A549 (cell line): ENCODE measurements at regions not wholly inside any gene's neighbourhood (a gene's known extent, or its start where the extent isn't known, plus 50 kb on each side); places are given as distances from the start of the nearest gene placed in this dataset.
"Not testable (repeated sequence)": the region's sequence is repeated elsewhere in the genome, so short reads cannot be mapped to it uniquely, and the experiment has no call there.

ENCODE experiments used
- ATAC-seq, 2 experiments: fragments of 200-7000 bp in 1 of 2; fragments of >200 bp in 1 of 2; cut with Nextera tagmentation in 1 of 2; cut with Tn5 transposase in 1 of 2; 3 replicates each; pipeline versions ENCODE4 v1.8.0 to v1.9.1; 2018 to 2020; ENCODE audit warnings: mild to moderate bottlenecking in 1 of 2, moderate library complexity in 1 of 2
- CTCF ChIA-PET: fragments of 300-600 bp; sonication (Branson Sonifier 250); formaldehyde crosslinking; extraction: SDS; loops from one replicate; lab custom pipeline; 2021; ENCODE audit warnings: antibody characterized with exemption, inconsistent platforms; lab: Yijun Ruan, JAX
- POLR2A ChIA-PET: fragments of 350-600 bp; formaldehyde crosslinking; extraction: SDS; loops from one replicate; lab custom pipeline; 2021; ENCODE audit warnings: antibody characterized with exemption, inconsistent platforms; lab: Yijun Ruan, JAX
- DNase-seq, 2 experiments: peaks; one replicate each; pipeline versions ENCODE4 v3.0.0 to v3.0.0-alpha.2; 2011 to 2016; ENCODE audit warnings: low read depth in 1 of 2, low spot score in 1 of 2
- FAIRE-seq: peaks from 2 replicates; lab custom pipeline; 2011; peaks lifted over from hg19 to GRCh38; lab: Jason Lieb, UNC
- H3K27ac ChIP-seq, 2 experiments: fragments of >200 bp; sonication (Bioruptor Twin); formaldehyde crosslinking; 3 replicates each; pipeline ENCODE4 v1.5.1; 2016 to 2017
- H3K4me1 ChIP-seq: fragments of >200 bp; sonication (Bioruptor Twin); formaldehyde crosslinking; 3 replicates; pipeline ENCODE4 v1.6.1; 2016
- H3K4me2 ChIP-seq: fragments of >200 bp; sonication (Bioruptor Twin); formaldehyde crosslinking; 3 replicates; pipeline ENCODE4 v1.6.1; 2016
- H3K4me3 ChIP-seq: fragments of >200 bp; sonication (Bioruptor Twin); formaldehyde crosslinking; 3 replicates; pipeline ENCODE4 v1.5.1; 2016
- H3K9me3 ChIP-seq: fragments of >200 bp; sonication (Bioruptor Twin); formaldehyde crosslinking; 3 replicates; pipeline ENCODE4 v1.6.1; 2016
- CEBPB ChIP-seq, 2 experiments: fragments of >200 bp in 1 of 2; sonication (Bioruptor Twin) in 1 of 2; formaldehyde crosslinking in 1 of 2; IDR thresholded peaks; 2 replicates each; pipeline ENCODE4 v1.6.1; 2012 to 2016
- EP300 ChIP-seq, 2 experiments: fragments of >200 bp; sonication (Bioruptor Twin); formaldehyde crosslinking; IDR thresholded peaks; 2 replicates in 1 of 2; 3 replicates in 1 of 2; pipeline ENCODE4 v1.6.1; 2016 to 2017
- FOSL2 ChIP-seq, 2 experiments: fragments of 450-650 bp in 1 of 2; fragments of >200 bp in 1 of 2; sonication (Bioruptor Twin) in 1 of 2; formaldehyde crosslinking; IDR thresholded peaks; 2 replicates each; pipeline versions ENCODE4 v1.5.0 to v1.6.1; 2016 to 2020; ENCODE audit warnings: mild to moderate bottlenecking in 1 of 2, moderate library complexity in 1 of 2
- HOXA7 ChIP-seq: fragments of 250-450 bp; sonication (Bioruptor Pico); IDR thresholded peaks from 2 replicates; pipeline ENCODE4 v1.5.0; 2020; ENCODE audit warnings: mild to moderate bottlenecking, moderate library complexity
- MAZ ChIP-seq: fragments of 150-350 bp; IDR thresholded peaks from 2 replicates; pipeline ENCODE4 v1.6.1; 2014; ENCODE audit warnings: antibody characterized with exemption, low read depth, low read length, borderline replicate concordance
- NFE2L2 ChIP-seq: fragments of 150-350 bp; conservative IDR thresholded peaks from 2 replicates; pipeline ENCODE4 v1.6.1; 2014; ENCODE audit warnings: low read length
- NPAS2 ChIP-seq: fragments of 250-450 bp; sonication (Bioruptor Pico); IDR thresholded peaks from 2 replicates; pipeline ENCODE4 v1.8.0; 2022; ENCODE audit warnings: mild to moderate bottlenecking, moderate library complexity, borderline replicate concordance
- PHF8 ChIP-seq: fragments of 200-600 bp; sonication (generic); IDR thresholded peaks from 2 replicates; pipeline ENCODE4 v1.6.1; 2016; ENCODE audit warnings: low read depth, mild to moderate bottlenecking, antibody characterized with exemption, moderate library complexity, borderline replicate concordance
- POLR2AphosphoS2 ChIP-seq: conservative IDR thresholded peaks from 2 replicates; pipeline ENCODE4 v1.6.1; 2012; ENCODE audit warnings: low read length, improper control_type of control experiment, inconsistent platforms
- RAD21 ChIP-seq, 2 experiments: fragments of >200 bp in 1 of 2; sonication (Bioruptor Twin) in 1 of 2; formaldehyde crosslinking in 1 of 2; IDR thresholded peaks in 1 of 2; conservative IDR thresholded peaks in 1 of 2; 2 replicates in 1 of 2; 3 replicates in 1 of 2; pipeline ENCODE4 v1.6.1; 2012 to 2018; ENCODE audit warnings: inconsistent platforms in 1 of 2
- RCOR1 ChIP-seq: fragments of 150-350 bp; IDR thresholded peaks from 2 replicates; pipeline ENCODE4 v1.6.1; 2014; ENCODE audit warnings: antibody characterized with exemption, low read length, low read depth
- RFX5 ChIP-seq: fragments of 450-650 bp; IDR thresholded peaks from 2 replicates; pipeline ENCODE4 v1.7.1; 2014; ENCODE audit warnings: antibody characterized with exemption, mild to moderate bottlenecking, moderate library complexity
- SMC3 ChIP-seq: fragments of >200 bp; sonication (Bioruptor Twin); formaldehyde crosslinking; IDR thresholded peaks from 3 replicates; pipeline ENCODE4 v1.6.1; 2018; ENCODE audit warnings: inconsistent platforms
- SREBF2 ChIP-seq: fragments of 450-650 bp; IDR thresholded peaks from 2 replicates; pipeline ENCODE4 v1.6.1; 2014; ENCODE audit warnings: mild to moderate bottlenecking, moderate library complexity
- ZC3H11A ChIP-seq: fragments of 450-650 bp; IDR thresholded peaks from 2 replicates; pipeline ENCODE4 v1.6.1; 2014; ENCODE audit warnings: antibody characterized with exemption, mild to moderate bottlenecking
- ZFP36 ChIP-seq: fragments of 450-650 bp; IDR thresholded peaks from 2 replicates; pipeline ENCODE4 v1.6.1; 2014; ENCODE audit warnings: borderline replicate concordance; ENCODE audit not compliant: partially characterized antibody
- WGBS: methylation state at CpG from one replicate; pipeline ENCODE4 v1.1.6; 2017; ENCODE audit errors: missing lambda C conversion rate; 5-methylcytosine and 5-hydroxymethylcytosine counted together
- TF ChIP-seq, protein P1 (sequence below): fragments of >200 bp; sonication (Bioruptor Twin); formaldehyde crosslinking; IDR thresholded peaks from 3 replicates; pipeline ENCODE4 v1.5.1; 2016
- TF ChIP-seq, protein P2 (sequence below): IDR thresholded peaks from 2 replicates; pipeline ENCODE4 v1.6.1; 2012
- TF ChIP-seq, protein P3 (sequence below): fragments of 150-350 bp; IDR thresholded peaks from 2 replicates; pipeline ENCODE4 v1.6.1; 2014; ENCODE audit warnings: low read depth, mild to moderate bottlenecking, low read length
- TF ChIP-seq, protein P4 (sequence below): fragments of >200 bp; sonication (Bioruptor Twin); formaldehyde crosslinking; IDR thresholded peaks from 2 replicates; pipeline ENCODE4 v1.6.1; 2016

DNA sequence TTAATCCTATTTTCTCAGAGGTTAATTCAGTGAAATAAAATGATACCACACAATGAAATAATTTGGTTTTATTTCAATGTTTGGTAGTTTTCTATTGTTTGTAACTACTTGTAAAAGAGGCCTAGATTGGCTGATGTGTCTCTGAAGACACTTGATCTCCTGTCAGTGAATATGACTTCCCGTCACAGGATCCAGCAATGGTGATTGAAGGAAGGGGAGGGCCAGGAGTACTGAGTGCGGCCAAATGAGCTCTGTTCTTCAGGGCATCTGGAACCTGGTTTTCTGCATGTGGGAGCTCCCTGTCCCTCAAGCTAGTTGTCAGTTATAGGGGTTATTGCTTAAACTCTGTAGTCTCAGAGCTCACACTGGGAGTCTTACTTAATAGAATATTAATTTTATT, 86.5 kb upstream of the OTUD4 start:
- 51% methylated on average over 2 of the region's 2 CpGs for WGBS
- FAIRE-seq = no peak
- TF ChIP-seq FOSL2 (IDR thresholded peaks at IDR 0.05) (no peak), FOSL2 (CRISPR knock-in tag; IDR thresholded peaks at IDR 0.05) (no peak), MAZ (no peak), POLR2AphosphoS2 (no peak), ZFP36 (no peak), HOXA7 (CRISPR knock-in tag) (no peak), SREBF2 (no peak)
- TF ChIP-seq, protein P1, sequence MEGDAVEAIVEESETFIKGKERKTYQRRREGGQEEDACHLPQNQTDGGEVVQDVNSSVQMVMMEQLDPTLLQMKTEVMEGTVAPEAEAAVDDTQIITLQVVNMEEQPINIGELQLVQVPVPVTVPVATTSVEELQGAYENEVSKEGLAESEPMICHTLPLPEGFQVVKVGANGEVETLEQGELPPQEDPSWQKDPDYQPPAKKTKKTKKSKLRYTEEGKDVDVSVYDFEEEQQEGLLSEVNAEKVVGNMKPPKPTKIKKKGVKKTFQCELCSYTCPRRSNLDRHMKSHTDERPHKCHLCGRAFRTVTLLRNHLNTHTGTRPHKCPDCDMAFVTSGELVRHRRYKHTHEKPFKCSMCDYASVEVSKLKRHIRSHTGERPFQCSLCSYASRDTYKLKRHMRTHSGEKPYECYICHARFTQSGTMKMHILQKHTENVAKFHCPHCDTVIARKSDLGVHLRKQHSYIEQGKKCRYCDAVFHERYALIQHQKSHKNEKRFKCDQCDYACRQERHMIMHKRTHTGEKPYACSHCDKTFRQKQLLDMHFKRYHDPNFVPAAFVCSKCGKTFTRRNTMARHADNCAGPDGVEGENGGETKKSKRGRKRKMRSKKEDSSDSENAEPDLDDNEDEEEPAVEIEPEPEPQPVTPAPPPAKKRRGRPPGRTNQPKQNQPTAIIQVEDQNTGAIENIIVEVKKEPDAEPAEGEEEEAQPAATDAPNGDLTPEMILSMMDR = no peak
- no peak for ATAC-seq
- no peak overlapping the region for H3K4me2 ChIP-seq
- H3K27ac ChIP-seq = no peak overlapping the region
- CTCF ChIA-PET = no interaction called here
- DNase-seq = no peak
- no peak overlapping the region for H3K4me3 ChIP-seq
- no peaks in the 10 kb centered on the region for H3K4me1 ChIP-seq
- H3K9me3 ChIP-seq = no peaks in the 10 kb centered on the region
- POLR2A ChIA-PET = no interaction called here

DNA sequence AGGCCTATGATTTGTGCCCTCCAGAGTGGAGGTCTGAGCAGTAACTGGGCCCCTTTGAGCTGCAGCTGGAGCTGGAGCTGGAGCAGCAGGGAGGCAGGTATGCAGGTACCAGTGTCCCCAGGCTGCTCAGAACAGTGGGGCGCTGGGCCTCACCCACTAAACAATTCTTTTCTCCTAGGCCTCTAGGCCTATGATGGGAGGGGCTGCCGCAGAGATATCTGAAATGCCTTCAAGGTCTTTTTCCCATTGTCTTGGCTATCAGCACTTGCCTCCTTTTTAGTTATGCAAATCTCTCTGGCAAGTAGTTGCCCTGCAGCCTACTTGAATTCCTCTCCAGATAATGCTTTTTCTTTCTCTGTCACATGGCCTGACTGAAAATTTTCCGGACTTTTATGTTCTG, 79.7 kb upstream of the OTUD4 start:
- no peak for ATAC-seq
- WGBS = 20% methylated on average over 3 of the region's 3 CpGs
- no peak for FAIRE-seq
- TF ChIP-seq PHF8 (no peak), RCOR1 (no peak), NFE2L2 (no peak), RFX5 (no peak), RAD21 (conservative IDR thresholded peaks at IDR 0.05 in 1 of 2, IDR thresholded peaks at IDR 0.05 in 1 of 2) (no peak), SMC3 (no peak), ZC3H11A (no peak), CEBPB (IDR thresholded peaks at IDR 0.05) (no peak), NPAS2 (CRISPR knock-in tag) (no peak), EP300 (IDR thresholded peaks at IDR 0.05) (no peak)
- TF ChIP-seq, protein P2, sequence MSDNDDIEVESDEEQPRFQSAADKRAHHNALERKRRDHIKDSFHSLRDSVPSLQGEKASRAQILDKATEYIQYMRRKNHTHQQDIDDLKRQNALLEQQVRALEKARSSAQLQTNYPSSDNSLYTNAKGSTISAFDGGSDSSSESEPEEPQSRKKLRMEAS = no peak
- TF ChIP-seq, protein P3, sequence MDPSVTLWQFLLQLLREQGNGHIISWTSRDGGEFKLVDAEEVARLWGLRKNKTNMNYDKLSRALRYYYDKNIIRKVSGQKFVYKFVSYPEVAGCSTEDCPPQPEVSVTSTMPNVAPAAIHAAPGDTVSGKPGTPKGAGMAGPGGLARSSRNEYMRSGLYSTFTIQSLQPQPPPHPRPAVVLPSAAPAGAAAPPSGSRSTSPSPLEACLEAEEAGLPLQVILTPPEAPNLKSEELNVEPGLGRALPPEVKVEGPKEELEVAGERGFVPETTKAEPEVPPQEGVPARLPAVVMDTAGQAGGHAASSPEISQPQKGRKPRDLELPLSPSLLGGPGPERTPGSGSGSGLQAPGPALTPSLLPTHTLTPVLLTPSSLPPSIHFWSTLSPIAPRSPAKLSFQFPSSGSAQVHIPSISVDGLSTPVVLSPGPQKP = no peak
- TF ChIP-seq, protein P4, sequence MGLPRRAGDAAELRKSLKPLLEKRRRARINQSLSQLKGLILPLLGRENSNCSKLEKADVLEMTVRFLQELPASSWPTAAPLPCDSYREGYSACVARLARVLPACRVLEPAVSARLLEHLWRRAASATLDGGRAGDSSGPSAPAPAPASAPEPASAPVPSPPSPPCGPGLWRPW = no peak
- no peak for DNase-seq
- no peaks in the 10 kb centered on the region for H3K9me3 ChIP-seq
- H3K4me3 ChIP-seq = no peak overlapping the region
- ChIA-PET POLR2A (no interaction called here), CTCF (no interaction called here)
- H3K4me1 ChIP-seq = no peaks in the 10 kb centered on the region
- no peak overlapping the region for H3K27ac ChIP-seq
- no peak overlapping the region for H3K4me2 ChIP-seq

DNA sequence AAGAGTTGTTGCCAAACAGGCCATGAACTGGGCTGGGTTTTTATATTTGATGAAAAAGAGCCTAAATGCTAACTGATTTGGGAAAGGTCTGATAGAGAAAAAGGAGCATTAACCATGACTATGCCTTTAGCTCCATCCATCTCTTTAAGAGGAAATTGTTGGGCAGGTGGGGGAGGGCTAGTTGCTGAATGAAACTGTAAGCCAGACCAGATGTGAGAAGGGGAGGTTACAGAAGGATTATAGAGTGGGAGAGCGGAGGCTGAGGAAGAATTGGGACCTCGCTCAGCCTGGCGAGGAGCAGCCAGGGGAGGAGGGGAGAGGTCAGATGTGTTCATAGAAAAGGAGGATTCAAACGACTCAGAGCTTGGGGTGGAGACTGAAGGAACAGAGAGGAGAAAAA, 74.9 kb upstream of the OTUD4 start:
- H3K4me1 ChIP-seq, ATAC-seq, POLR2A ChIA-PET, H3K4me2 ChIP-seq, FAIRE-seq, H3K27ac ChIP-seq, DNase-seq, H3K9me3 ChIP-seq, H3K4me3 ChIP-seq: not testable (repeated sequence)
- CTCF ChIA-PET = interaction anchor here (0.8 to 1.5 kb wide), 2 partner anchors 21 to 69 kb away, joined by 3 to 4 read pairs; no protein-coding TSS in a partner anchor
- 37% methylated on average over 4 of the region's 4 CpGs for WGBS
